Activated CD4-positive, alpha-beta T cell treated with anti-CD3 and anti-CD28 coated beads for 4 hours (primary cell): ENCODE measurements at regions not wholly inside any gene's neighbourhood (a gene's known extent, or its start where the extent isn't known, plus 50 kb on each side); places are given as distances from the start of the nearest gene placed in this dataset.
"Not testable (repeated sequence)": the region's sequence is repeated elsewhere in the genome, so short reads cannot be mapped to it uniquely, and the experiment has no call there.

Experiments used
- DNase-seq, 2 donors: peaks; one replicate each; pipeline ENCODE4 v3.0.0-alpha.2; 2020

GRCh38 chr3:118504906-118505305 lies 529.7 kb downstream of the IGSF11 start:
- DNase-seq: no peak

- DNase-seq: no peak
Measured at GRCh38 chr3:118505784-118506183, 528.9 kb downstream of the IGSF11 start.

GRCh38 chr3:118511402-118511801 lies 523.2 kb downstream of the IGSF11 start:
- DNase-seq: no peak

- no peak for DNase-seq
Measured at GRCh38 chr3:118512301-118512700, 522.3 kb downstream of the IGSF11 start.

GRCh38 chr3:118525077-118525476 lies 509.6 kb downstream of the IGSF11 start:
- DNase-seq: no peak

GRCh38 chr3:118526758-118527513 lies 507.7 kb downstream of the IGSF11 start:
- DNase-seq: no peak

GRCh38 chr3:118527514-118528044 lies 507.1 kb downstream of the IGSF11 start:
- DNase-seq: no peak

- no peak for DNase-seq
Measured at GRCh38 chr3:118529554-118529953, 505.1 kb downstream of the IGSF11 start.

GRCh38 chr3:118530350-118530922 lies 504.2 kb downstream of the IGSF11 start:
- no peak for DNase-seq

- DNase-seq: not testable (repeated sequence)
Measured at GRCh38 chr3:118530927-118531356, 503.7 kb downstream of the IGSF11 start.

- DNase-seq: no peak
Measured at GRCh38 chr3:118531816-118532215, 502.8 kb downstream of the IGSF11 start.

GRCh38 chr3:118533676-118534075 lies 501.0 kb downstream of the IGSF11 start:
- no peak for DNase-seq

GRCh38 chr3:118534519-118534918 lies 500.1 kb downstream of the IGSF11 start:
- no peak for DNase-seq

GRCh38 chr3:118536764-118537163 lies 497.9 kb downstream of the IGSF11 start:
- no peak for DNase-seq

- no peak for DNase-seq
Measured at GRCh38 chr3:118537454-118537853, 497.2 kb downstream of the IGSF11 start.

- no peak for DNase-seq
Measured at GRCh38 chr3:118538187-118538586, 496.5 kb downstream of the IGSF11 start.

GRCh38 chr3:118539820-118540447 lies 494.7 kb downstream of the IGSF11 start:
- not testable (repeated sequence) for DNase-seq

- not testable (repeated sequence) for DNase-seq
Measured at GRCh38 chr3:118540448-118540821, 494.2 kb downstream of the IGSF11 start.

GRCh38 chr3:118540826-118541225 lies 493.8 kb downstream of the IGSF11 start:
- no peak for DNase-seq

GRCh38 chr3:118541796-118542195 lies 492.9 kb downstream of the IGSF11 start:
- no peak for DNase-seq

GRCh38 chr3:118543832-118544231 lies 490.8 kb downstream of the IGSF11 start:
- DNase-seq: no peak

- DNase-seq: no peak
Measured at GRCh38 chr3:118544458-118544857, 490.2 kb downstream of the IGSF11 start.

GRCh38 chr3:118548434-118548833 lies 486.2 kb downstream of the IGSF11 start:
- DNase-seq: no peak

GRCh38 chr3:118550122-118550521 lies 484.5 kb downstream of the IGSF11 start:
- DNase-seq: no peak
